Stimulated activated CD4-positive, alpha-beta T cell treated with anti-CD3 and anti-CD28 coated beads, Interleukin-2, amount 100 ng/mL, for 4 hours (primary cell): ENCODE measurements at regions not wholly inside any gene's neighbourhood (a gene's known extent, or its start where the extent isn't known, plus 50 kb on each side); places are given as distances from the start of the nearest gene placed in this dataset.

ENCODE experiments used
- DNase-seq: peaks from one replicate; pipeline ENCODE4 v3.0.0-alpha.2; 2020; ENCODE audit warnings: low read depth

GRCh38 chr1:173422456-173422976 is 54.6 kb upstream of the PRDX6 start:
- no peak for DNase-seq

- no peak for DNase-seq
Observed at GRCh38 chr1:173423291-173423690, 53.8 kb upstream of the PRDX6 start.

GRCh38 chr1:173424143-173424542 is 53.0 kb upstream of the PRDX6 start:
- no peak for DNase-seq

- no peak for DNase-seq
Observed at GRCh38 chr1:173424782-173425407, 52.2 kb upstream of the PRDX6 start.

- DNase-seq: no peak
Observed at GRCh38 chr1:173426057-173426456, 51.1 kb upstream of the PRDX6 start.

- DNase-seq: no peak
Observed at GRCh38 chr1:173427146-173428054, 49.7 kb upstream of the PRDX6 start.
